ENCODE measurements at regions not wholly inside any gene's neighbourhood (a gene's known extent, or its start where the extent isn't known, plus 50 kb on each side); places are given as distances from the start of the nearest gene placed in this dataset.

DNA sequence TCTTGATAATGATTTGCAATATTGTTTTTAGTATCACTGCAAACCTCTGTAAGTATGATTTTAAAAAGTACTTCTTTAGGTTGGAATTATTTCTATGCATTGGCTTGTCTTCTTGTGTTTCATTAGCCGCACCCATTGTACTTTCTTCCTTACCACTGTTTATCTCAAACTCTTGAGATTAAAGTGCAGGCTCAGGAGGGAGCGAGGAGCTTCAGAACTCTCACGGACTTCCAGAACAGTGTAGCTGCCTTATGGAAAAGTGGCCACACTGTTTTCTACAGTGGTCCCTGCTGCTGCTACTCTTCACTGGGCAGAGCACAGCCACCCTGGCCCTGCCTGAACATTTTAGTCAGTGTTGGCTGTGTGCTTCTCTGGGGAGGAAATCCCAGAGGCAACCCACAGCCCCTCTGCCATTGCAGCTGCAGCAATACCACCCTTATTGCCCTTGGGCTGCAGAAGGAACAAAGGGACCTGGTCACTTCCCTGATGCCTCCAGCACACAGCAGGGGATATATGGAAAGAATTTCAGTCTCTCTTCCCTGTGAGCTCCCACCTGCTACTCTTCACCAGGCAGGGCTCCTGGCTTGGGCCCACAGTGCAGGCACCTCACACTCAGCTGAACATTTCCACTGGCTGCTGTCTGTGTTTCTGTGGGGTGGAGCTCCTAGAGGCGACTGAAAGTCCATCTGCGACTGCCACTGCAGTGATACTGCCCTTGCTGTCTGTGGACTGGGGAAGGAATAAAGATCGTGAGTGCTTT, 91.7 kb upstream of the MAP3K4 start:
- no peak for DNase-seq

GRCh38 chr6:160911949-160912348, 79.6 kb upstream of the MAP3K4 start:
- no peak for DNase-seq

DNA sequence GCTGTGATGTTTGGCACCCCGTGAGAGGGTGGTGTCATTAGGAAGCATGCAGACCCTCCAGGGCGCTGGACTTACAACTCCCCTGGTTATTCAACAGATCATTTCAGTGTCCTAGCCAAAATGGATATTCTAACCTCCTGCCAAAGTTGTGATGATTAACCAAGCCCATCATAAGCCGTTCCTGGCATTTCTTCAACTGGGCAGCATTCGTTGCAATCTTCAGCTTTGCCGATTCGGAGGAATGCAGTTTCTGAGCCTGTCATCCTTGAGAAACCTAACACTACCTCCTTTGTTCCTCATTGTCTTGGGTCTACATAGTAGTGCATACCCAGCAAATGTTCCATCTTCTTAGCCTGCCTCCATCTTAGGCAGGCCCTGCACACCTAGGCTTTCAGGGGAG, 79.2 kb upstream of the MAP3K4 start:
- no peak for DNase-seq

- DNase-seq, result no peak
These were observed 74.0 kb upstream of the MAP3K4 start for GRCh38 chr6:160917572-160917971.

DNA sequence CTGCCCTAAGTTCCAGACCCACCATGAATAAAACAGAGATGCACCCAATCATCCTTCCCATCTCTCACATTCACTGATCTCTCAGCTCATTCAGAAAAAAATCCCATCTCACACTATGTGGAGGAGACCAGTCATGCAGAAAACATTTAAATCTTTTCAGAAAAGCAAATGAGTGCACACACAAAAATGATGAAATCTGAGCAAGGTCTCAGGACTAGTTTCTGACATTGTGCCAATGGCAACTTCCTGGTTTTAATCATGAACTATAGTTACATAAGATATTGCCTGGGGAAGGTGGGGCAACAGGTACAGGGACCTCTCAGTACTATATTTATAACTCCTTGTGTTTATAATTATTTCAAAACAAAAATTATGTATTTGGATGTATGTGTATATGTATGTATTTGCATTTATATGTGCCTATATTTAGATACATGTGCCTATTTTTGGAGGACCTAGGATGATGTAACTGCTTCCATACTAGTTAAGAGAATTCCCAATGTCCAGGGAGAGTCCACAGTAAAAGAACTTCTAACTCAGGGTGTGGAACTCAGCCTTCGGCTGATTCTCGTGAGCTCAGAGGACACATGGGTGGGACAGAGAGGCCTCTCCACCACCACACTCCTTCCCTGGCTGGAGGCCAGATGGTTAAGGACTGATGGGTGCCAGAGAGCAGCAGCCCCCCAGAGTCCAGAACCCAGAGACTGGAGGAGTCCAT, 71.7 kb upstream of the MAP3K4 start:
- DNase-seq, result no peak

DNA sequence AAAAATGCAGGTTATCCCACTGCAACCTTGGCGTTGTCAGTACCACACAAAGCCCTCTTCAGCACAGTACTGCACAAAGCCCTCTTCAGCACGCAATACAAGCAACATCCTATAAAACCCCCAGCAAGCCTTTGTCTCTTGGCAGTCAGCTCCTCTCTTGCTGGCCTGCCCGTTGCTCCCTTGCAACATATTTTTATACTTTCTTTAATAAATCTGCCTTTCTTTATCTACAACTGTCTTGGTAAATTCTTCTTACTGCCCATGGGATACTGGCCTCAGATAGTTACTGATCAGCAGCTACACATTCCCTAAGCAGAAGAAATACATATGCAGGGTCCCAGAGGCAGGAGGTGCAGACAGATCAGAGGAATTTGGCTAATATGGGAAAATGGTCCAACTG, 70.5 kb upstream of the MAP3K4 start:
- DNase-seq, result no peak

- DNase-seq, result no peak
These were observed 65.0 kb upstream of the MAP3K4 start for GRCh38 chr6:160926281-160927276.

DNA sequence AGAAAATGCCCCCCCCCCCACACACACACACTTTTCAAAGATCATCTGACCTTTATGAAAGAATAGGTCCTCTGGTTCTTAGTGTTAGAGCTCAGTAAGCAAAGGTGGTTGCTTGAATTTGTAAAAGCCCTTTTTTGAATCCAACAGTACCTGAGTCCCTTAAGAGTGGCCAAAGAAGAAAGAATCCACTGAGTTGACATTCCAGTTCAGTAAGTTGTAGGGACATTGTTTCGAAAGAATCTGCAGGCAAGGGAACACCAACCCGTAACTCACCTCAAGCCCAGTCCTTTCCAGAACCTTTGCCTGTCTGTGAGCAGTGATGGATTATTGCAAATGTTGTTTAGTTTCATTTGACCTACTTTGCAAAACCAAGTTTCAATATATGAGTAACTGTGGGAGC, 64.2 kb upstream of the MAP3K4 start:
- DNase-seq, result no peak

DNA sequence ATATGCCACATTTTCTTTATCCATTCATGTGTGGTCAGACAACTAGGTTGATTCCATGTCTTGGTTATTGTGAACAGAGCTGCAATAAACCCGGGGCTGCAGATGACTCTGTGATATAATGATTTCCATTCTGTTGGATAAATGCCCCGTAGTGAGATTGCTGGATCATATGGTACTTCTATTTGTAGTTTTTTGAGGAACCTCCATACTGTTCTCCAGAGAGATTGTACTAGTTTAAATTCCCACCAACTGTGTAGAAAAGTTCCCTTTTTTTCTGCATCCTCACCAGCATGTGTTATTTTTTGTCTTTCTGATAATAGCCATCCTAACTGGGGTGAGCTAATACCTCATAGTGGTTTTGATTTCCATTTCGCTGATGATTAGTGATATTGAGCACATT, 62.2 kb upstream of the MAP3K4 start:
- DNase-seq, result no peak

GRCh38 chr6:160929831-160930230, 61.7 kb upstream of the MAP3K4 start:
- DNase-seq, result no peak

DNA sequence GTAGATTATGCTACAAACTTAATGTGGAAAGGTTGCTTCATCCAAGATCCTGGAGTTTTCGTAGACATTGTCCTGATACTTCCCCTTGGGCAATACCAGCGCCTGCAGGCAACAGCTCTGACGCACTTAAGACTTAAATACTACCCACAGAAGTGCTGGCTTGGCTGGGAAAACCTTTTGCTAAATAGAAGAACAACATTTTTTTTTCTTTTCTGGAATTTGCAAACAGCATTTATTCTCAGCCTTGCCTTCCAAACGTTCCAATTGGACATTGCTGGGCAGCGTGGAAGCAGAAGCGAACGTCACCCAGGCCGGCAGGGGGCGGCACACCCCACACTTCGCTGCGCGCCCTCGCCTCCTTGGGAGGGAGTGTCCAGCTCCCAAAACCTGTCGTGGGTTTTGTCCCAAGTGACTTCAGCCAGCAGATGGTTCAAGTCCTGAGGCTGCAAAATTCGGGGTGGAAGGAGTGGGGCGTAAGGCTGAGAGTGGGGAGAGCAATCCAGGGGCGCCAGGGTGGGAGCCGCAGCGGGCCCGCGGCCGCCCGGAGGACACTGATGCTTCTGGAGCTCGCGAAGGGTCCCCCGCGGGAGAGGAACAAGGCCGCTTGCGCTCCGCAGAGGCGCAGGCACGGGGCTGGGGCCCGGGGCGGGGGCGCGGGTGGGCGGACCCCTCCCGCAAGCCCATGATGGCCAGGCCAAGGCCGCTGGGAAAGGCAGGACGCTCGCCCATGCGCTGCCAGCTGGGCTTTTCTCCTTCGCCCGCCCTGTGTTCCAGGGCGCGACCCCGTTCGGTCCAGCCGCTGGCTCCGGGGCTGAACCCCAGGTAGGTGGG, 60.8 kb upstream of the MAP3K4 start:
- DNase-seq, result peak; percentile 64

- no peak for DNase-seq
These were observed 59.9 kb upstream of the MAP3K4 start for GRCh38 chr6:160931378-160932310.

DNA sequence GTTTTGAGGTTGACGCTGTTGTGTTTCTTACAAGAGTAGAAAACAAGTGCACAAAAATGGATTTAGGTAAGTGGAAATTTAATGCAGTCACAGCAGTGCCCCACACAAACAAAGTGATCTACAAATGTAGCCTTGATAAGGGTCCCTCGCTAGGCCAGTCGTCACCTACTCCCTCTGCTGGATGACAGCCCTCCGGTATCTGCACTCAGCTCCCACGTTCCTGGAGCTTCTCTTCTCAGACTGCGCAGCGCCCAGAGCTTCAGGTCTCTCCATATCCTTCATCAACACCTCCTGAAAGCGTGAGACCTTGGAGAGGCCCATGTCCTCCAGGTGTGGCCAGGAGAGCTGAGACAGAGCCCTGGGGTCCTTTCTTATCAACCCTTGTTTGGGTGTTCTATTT, 58.3 kb upstream of the MAP3K4 start:
- DNase-seq, result no peak

GRCh38 chr6:160934157-160934556, 57.4 kb upstream of the MAP3K4 start:
- no peak for DNase-seq

- DNase-seq, result no peak
These were observed 51.4 kb upstream of the MAP3K4 start for GRCh38 chr6:160940197-160940596.
